OCI-LY1 (cell line): ENCODE measurements at regions not wholly inside any gene's neighbourhood (a gene's known extent, or its start where the extent isn't known, plus 50 kb on each side); places are given as distances from the start of the nearest gene placed in this dataset.
"Not testable (repeated sequence)": the region's sequence is repeated elsewhere in the genome, so short reads cannot be mapped to it uniquely, and the experiment has no call there.

Experiments used
- H2AFZ ChIP-seq: fragments of 200-600 bp; sonication (generic), shearing (Covaris generic); 2 replicates; pipeline ENCODE4 v1.6.0; 2014; ENCODE audit warnings: antibody characterized with exemption, mild to moderate bottlenecking, low read length
- H3F3A ChIP-seq: fragments of 200-600 bp; sonication (generic), shearing (Covaris generic); 2 replicates; pipeline ENCODE4 v1.6.0; 2014; ENCODE audit warnings: mild to moderate bottlenecking, antibody characterized with exemption, low read length, moderate library complexity; ENCODE audit not compliant: insufficient read depth
- H3K27ac ChIP-seq: fragments of 200-600 bp; sonication (generic); 2 replicates; pipeline ENCODE4 v1.5.1; 2014; ENCODE audit warnings: low read length, mixed run types, mild to moderate bottlenecking, low read depth; ENCODE audit not compliant: poor library complexity, severe bottlenecking
- H3K27me3 ChIP-seq: fragments of 200-600 bp; sonication (generic); 2 replicates; pipeline ENCODE4 v1.6.0; 2014; ENCODE audit warnings: antibody characterized with exemption, mild to moderate bottlenecking, low read length, moderate library complexity; ENCODE audit not compliant: insufficient read depth
- H3K36me3 ChIP-seq: fragments of 200-600 bp; sonication (generic); 2 replicates; pipeline ENCODE4 v1.6.1; 2014; ENCODE audit warnings: mild to moderate bottlenecking, antibody characterized with exemption, low read length, moderate library complexity, mixed read lengths; ENCODE audit not compliant: insufficient read depth
- H3K4me1 ChIP-seq: fragments of 200-600 bp; sonication (generic); 2 replicates; pipeline ENCODE4 v1.5.1; 2014; ENCODE audit warnings: mild to moderate bottlenecking, low read length, moderate library complexity; ENCODE audit not compliant: insufficient read depth, severe bottlenecking
- H3K4me2 ChIP-seq: fragments of 200-600 bp; sonication (generic), shearing (Covaris generic); 2 replicates; pipeline ENCODE4 v1.6.1; 2014; ENCODE audit warnings: low read length
- H3K4me3 ChIP-seq: fragments of 200-600 bp; sonication (generic); 2 replicates; pipeline ENCODE4 v1.5.1; 2014; ENCODE audit warnings: low read length, low read depth, mild to moderate bottlenecking, mixed read lengths; ENCODE audit not compliant: poor library complexity, severe bottlenecking
- H3K79me2 ChIP-seq: fragments of 200-600 bp; shearing (Covaris generic); 2 replicates; pipeline ENCODE4 v1.6.1; 2016; ENCODE audit warnings: mixed run types, low read length, mixed read lengths; ENCODE audit not compliant: insufficient read depth
- H3K9ac ChIP-seq: fragments of 200-600 bp; sonication (generic), shearing (Covaris generic); 2 replicates; pipeline ENCODE4 v1.6.1; 2014; ENCODE audit warnings: mild to moderate bottlenecking, low read length, mixed read lengths
- H3K9me2 ChIP-seq: fragments of 200-600 bp; sonication (generic), shearing (Covaris generic); 2 replicates; pipeline ENCODE4 v1.6.1; 2014; ENCODE audit warnings: low read depth, mild to moderate bottlenecking, low read length, mixed read lengths
- H3K9me3 ChIP-seq: fragments of 200-600 bp; shearing (Covaris generic); 2 replicates; pipeline ENCODE4 v1.6.1; 2014; ENCODE audit warnings: low read length, mixed read lengths
- H4K20me1 ChIP-seq: fragments of 200-600 bp; sonication (generic), shearing (Covaris generic); 2 replicates; pipeline ENCODE4 v1.6.0; 2016; ENCODE audit warnings: mild to moderate bottlenecking, low read length; ENCODE audit not compliant: insufficient read depth
- EZH2 ChIP-seq: fragments of 200-600 bp; sonication (generic), shearing (Covaris generic); IDR thresholded peaks from 2 replicates; pipeline ENCODE4 v1.8.0; 2017; ENCODE audit warnings: borderline replicate concordance, mixed run types, mild to moderate bottlenecking, antibody characterized with exemption, low read length, moderate library complexity, mixed read lengths
- TF ChIP-seq, protein P1 (sequence below): fragments of 200-600 bp; sonication (generic), shearing (Covaris generic); IDR thresholded peaks from 2 replicates; pipeline ENCODE4 v1.5.1; 2017; ENCODE audit warnings: mild to moderate bottlenecking, antibody characterized with exemption, low read length, moderate library complexity, mixed read lengths

DNA sequence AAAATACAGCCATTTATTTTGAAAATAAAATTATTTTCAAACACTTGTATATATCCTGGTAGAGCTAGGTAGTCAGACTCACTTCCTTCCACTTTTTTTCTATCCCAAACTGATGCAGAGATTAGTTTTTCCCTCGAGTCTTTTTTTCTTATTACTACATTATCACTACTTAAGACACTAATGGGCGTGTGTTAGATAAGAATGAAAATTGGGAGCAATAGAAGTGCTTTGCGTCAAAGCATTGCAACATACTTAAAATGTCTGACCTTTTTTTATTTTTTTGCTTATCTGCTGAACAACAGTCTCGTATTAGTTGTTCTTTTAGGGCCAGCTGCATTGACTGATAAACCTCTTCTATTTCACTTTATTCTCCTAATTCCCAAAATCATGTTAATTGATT, 1278.7 kb downstream of the CDH12 start:
- Histone ChIP-seq H3K4me3 (no peak overlapping the region), H3K79me2 (no peaks in the 10 kb centered on the region), H3K4me2 (no peak overlapping the region), H4K20me1 (no peaks in the 10 kb centered on the region), H3K27ac (no peak overlapping the region), H2AFZ (no peak overlapping the region), H3K9ac (no peak overlapping the region), H3K9me3 (no peaks in the 10 kb centered on the region), H3K9me2 (no peaks in the 10 kb centered on the region), H3K36me3 (no peaks in the 10 kb centered on the region), H3K4me1 (no peaks in the 10 kb centered on the region), H3K27me3 (no peaks in the 10 kb centered on the region), H3F3A (no peaks in the 10 kb centered on the region)
- no peak for TF ChIP-seq EZH2
- TF ChIP-seq, protein P1, sequence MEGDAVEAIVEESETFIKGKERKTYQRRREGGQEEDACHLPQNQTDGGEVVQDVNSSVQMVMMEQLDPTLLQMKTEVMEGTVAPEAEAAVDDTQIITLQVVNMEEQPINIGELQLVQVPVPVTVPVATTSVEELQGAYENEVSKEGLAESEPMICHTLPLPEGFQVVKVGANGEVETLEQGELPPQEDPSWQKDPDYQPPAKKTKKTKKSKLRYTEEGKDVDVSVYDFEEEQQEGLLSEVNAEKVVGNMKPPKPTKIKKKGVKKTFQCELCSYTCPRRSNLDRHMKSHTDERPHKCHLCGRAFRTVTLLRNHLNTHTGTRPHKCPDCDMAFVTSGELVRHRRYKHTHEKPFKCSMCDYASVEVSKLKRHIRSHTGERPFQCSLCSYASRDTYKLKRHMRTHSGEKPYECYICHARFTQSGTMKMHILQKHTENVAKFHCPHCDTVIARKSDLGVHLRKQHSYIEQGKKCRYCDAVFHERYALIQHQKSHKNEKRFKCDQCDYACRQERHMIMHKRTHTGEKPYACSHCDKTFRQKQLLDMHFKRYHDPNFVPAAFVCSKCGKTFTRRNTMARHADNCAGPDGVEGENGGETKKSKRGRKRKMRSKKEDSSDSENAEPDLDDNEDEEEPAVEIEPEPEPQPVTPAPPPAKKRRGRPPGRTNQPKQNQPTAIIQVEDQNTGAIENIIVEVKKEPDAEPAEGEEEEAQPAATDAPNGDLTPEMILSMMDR, result no peak

DNA sequence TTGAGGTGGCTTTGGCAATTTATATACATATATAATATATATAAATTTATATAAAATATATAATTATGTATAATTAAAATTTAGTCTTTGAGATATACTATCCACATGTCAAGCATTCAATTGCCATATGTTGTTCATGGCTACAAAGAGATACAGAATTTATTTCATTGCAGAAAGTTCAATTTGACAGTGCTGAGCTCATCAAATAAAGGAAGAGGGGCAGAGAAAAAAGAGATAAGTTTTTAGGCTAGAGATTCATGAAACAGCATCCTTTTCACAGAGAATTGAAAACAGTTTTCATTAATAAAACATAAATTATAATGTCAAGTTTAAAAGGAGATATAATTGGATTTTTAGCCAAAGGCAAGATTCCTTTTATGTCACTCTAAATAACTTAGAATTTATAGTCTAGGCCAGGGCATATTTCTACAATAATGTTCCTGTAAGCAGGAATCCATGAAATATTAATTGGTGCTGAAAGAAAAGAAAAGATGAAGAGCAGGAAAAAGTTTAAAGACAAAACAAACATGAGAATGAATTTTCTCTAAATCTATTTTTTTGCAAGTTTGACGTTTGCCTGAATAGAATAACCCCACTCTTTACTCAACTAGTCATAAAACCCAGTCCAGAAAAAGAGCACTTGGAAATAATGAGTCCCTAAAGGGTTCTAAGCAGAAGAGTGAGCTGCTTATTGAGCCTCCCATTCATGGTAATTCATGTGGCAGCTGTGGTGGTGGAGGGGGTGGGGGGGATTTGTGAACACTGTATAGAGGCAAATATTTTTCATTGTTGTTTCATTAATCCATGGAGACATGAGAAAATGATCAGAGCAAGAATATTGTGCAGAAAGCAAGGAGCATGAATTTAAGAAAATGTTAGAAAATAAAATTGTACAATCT, 1279.5 kb downstream of the CDH12 start:
- Histone ChIP-seq H4K20me1 (no peaks in the 10 kb centered on the region), H3K9ac (no peak overlapping the region), H2AFZ (no peak overlapping the region), H3K9me2 (no peaks in the 10 kb centered on the region), H3K9me3 (no peaks in the 10 kb centered on the region), H3F3A (no peaks in the 10 kb centered on the region), H3K4me1 (no peaks in the 10 kb centered on the region), H3K4me3 (no peak overlapping the region), H3K4me2 (no peak overlapping the region), H3K27ac (no peak overlapping the region), H3K79me2 (no peaks in the 10 kb centered on the region), H3K36me3 (no peaks in the 10 kb centered on the region), H3K27me3 (no peaks in the 10 kb centered on the region)
- TF ChIP-seq, protein P1, result no peak
- TF ChIP-seq EZH2, result no peak

DNA sequence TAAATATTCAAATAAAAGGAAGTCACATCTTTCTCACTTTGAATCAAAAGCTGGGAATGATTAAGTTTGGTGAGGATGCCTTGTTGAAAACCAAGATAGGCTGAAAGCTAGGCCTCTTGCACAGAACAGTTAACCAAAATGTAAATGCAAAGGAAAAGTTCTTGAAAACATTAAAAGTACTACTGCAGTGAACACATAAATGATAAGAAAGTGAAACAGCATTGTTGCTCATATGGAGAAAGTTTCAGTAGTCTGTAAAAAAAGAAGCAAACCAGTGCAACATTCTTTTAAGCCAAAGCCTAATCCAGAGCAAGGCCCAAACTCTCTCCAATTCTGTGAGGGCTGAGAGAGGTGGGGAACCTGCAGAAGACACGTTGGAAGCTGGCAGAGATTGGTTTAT, 1281.9 kb downstream of the CDH12 start:
- H2AFZ ChIP-seq, H3K4me1 ChIP-seq, H3K4me2 ChIP-seq, H3K79me2 ChIP-seq, H4K20me1 ChIP-seq, H3K27ac ChIP-seq, H3F3A ChIP-seq, H3K36me3 ChIP-seq, H3K4me3 ChIP-seq, H3K9me3 ChIP-seq, H3K9me2 ChIP-seq, H3K9ac ChIP-seq, H3K27me3 ChIP-seq: not testable (repeated sequence)

DNA sequence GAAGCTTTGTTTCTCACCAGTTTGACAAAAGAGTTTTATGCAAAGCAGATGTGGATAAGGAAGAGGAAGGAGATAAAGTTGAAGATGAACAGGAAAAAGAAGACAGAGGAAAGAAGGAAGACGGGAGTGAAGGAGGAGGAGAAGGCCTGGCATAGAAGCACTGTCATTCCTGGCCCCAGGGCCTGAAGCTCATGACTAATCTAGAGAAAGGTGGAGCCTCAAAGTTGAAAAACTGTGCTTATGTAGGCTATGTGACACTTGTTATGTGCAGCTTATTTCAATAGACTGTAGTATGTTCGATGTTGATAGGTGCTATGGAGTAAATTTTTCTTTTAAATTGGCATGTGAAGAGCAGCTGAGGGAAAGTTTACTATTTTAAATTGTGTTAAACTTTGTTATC, 1294.0 kb downstream of the CDH12 start:
- not testable (repeated sequence) for H3K36me3 ChIP-seq

DNA sequence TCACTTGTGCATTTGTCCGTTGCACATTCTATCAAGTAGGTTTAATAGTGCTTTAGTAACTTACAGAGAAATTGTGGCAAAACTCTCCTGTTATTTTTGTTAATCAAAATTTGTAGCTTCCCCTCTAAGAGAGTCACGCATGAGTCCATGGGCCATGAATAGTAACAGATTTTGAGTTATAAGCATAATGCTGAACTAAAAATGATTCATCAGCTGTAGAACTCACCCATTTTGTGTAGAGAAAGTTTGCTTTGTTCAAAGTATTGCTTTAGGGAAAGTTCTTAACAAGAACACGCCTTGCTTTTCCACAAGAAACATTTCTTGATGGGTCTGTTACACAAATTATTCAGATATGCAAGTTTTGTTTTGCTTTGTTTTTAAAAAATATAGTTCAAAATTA, 1300.9 kb downstream of the CDH12 start:
- not testable (repeated sequence) for H3F3A ChIP-seq, H3K4me1 ChIP-seq, H2AFZ ChIP-seq, H3K4me2 ChIP-seq, H3K79me2 ChIP-seq, H3K9ac ChIP-seq, H3K9me3 ChIP-seq, H3K9me2 ChIP-seq, H3K4me3 ChIP-seq, H3K27ac ChIP-seq, H3K36me3 ChIP-seq, H4K20me1 ChIP-seq, H3K27me3 ChIP-seq

More for the DNA sequence above, 1294.0 kb downstream of the CDH12 start:
- H3K4me2 ChIP-seq, H2AFZ ChIP-seq, H3K27ac ChIP-seq, H3K9me3 ChIP-seq, H3F3A ChIP-seq, H3K27me3 ChIP-seq, H3K4me3 ChIP-seq, H3K9ac ChIP-seq, H3K79me2 ChIP-seq, H3K9me2 ChIP-seq, H3K4me1 ChIP-seq, H4K20me1 ChIP-seq: not testable (repeated sequence)

DNA sequence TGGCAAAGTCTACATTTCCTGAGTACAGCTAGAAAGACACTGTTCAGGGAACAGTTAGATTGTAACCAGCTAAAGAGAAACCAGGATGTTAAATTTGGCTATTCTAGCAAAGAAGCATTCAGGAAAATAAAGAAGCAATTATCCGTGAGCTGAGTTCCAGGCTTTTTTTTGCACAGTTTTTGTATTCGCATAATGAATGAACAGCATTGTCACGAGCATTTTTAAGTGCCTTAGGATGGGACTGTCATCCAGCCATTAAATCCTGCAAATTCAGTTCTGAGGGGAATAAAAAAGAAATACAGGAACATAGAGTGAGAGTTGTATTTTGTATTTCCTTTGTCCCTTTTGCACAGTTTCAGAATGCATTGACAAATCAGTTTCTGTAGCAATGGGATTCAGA, 1302.2 kb downstream of the CDH12 start:
- not testable (repeated sequence) for H3K27ac ChIP-seq, H2AFZ ChIP-seq, H3K4me2 ChIP-seq, H3K27me3 ChIP-seq, H3K36me3 ChIP-seq, H4K20me1 ChIP-seq, H3F3A ChIP-seq, H3K4me3 ChIP-seq, H3K4me1 ChIP-seq, H3K9me2 ChIP-seq, H3K79me2 ChIP-seq, H3K9ac ChIP-seq, H3K9me3 ChIP-seq
